ENCODE measurements at regions not wholly inside any gene's neighbourhood (a gene's known extent, or its start where the extent isn't known, plus 50 kb on each side); places are given as distances from the start of the nearest gene placed in this dataset.
A peak's percentile ranks its signal among the peaks of the same experiment; 100 is the strongest.

GRCh38 chr17:13442361-13442760, 159.4 kb downstream of the HS3ST3A1 start:
- TF ChIP-seq GATA3 (IDR thresholded peaks at IDR 0.05; ENCODE audit: low read depth, low read length) = no peak

GRCh38 chr17:13441873-13442272, 159.9 kb downstream of the HS3ST3A1 start:
- TF ChIP-seq GATA3 (IDR thresholded peaks at IDR 0.05; ENCODE audit: low read depth, low read length) = peak; percentile 60; the same call in 1 of the 2 replicates
- 0 out of 2 replicates have a peak, but pooled peaks have one; percentile 5 for TF ChIP-seq GATA2 (IDR thresholded peaks at IDR 0.05; ENCODE audit: low read depth, low read length)

GRCh38 chr17:13437966-13438779, 163.6 kb downstream of the HS3ST3A1 start:
- TF ChIP-seq GATA2 (IDR thresholded peaks at IDR 0.05; ENCODE audit: low read depth, low read length) (no peak), GATA3 (IDR thresholded peaks at IDR 0.05; ENCODE audit: low read depth, low read length) (no peak)

- no peak for TF ChIP-seq GATA3 (IDR thresholded peaks at IDR 0.05; ENCODE audit: low read depth, low read length)
- TF ChIP-seq GATA2 (IDR thresholded peaks at IDR 0.05; ENCODE audit: low read depth, low read length) = no peak
These were observed 166.5 kb downstream of the HS3ST3A1 start for GRCh38 chr17:13435230-13435629.

GRCh38 chr17:13429201-13429600, 172.5 kb downstream of the HS3ST3A1 start:
- TF ChIP-seq GATA3 (IDR thresholded peaks at IDR 0.05; ENCODE audit: low read depth, low read length) (peak; percentile 95), GATA2 (IDR thresholded peaks at IDR 0.05; ENCODE audit: low read depth, low read length) (peak; percentile 98)

- no peak for TF ChIP-seq GATA2 (IDR thresholded peaks at IDR 0.05; ENCODE audit: low read depth, low read length)
- no peak for TF ChIP-seq GATA3 (IDR thresholded peaks at IDR 0.05; ENCODE audit: low read depth, low read length)
These were observed 173.1 kb downstream of the HS3ST3A1 start for GRCh38 chr17:13428611-13429042.

- TF ChIP-seq GATA3 (IDR thresholded peaks at IDR 0.05; ENCODE audit: low read depth, low read length) (no peak), GATA2 (IDR thresholded peaks at IDR 0.05; ENCODE audit: low read depth, low read length) (no peak)
These were observed 174.7 kb downstream of the HS3ST3A1 start for GRCh38 chr17:13426991-13427390.

GRCh38 chr17:13425390-13425789, 176.3 kb downstream of the HS3ST3A1 start:
- TF ChIP-seq GATA3 (IDR thresholded peaks at IDR 0.05; ENCODE audit: low read depth, low read length) = no peak
- no peak for TF ChIP-seq GATA2 (IDR thresholded peaks at IDR 0.05; ENCODE audit: low read depth, low read length)

- TF ChIP-seq GATA2 (IDR thresholded peaks at IDR 0.05; ENCODE audit: low read depth, low read length) (no peak), GATA3 (IDR thresholded peaks at IDR 0.05; ENCODE audit: low read depth, low read length) (no peak)
These were observed 180.1 kb downstream of the HS3ST3A1 start for GRCh38 chr17:13421581-13422130.

- TF ChIP-seq GATA2 (IDR thresholded peaks at IDR 0.05; ENCODE audit: low read depth, low read length) (no peak), GATA3 (IDR thresholded peaks at IDR 0.05; ENCODE audit: low read depth, low read length) (no peak)
These were observed 180.9 kb downstream of the HS3ST3A1 start for GRCh38 chr17:13420878-13421277.

- no peak for TF ChIP-seq GATA3 (IDR thresholded peaks at IDR 0.05; ENCODE audit: low read depth, low read length)
- TF ChIP-seq GATA2 (IDR thresholded peaks at IDR 0.05; ENCODE audit: low read depth, low read length) = no peak
These were observed 181.3 kb downstream of the HS3ST3A1 start for GRCh38 chr17:13420418-13420826.

- no peak for TF ChIP-seq GATA3 (IDR thresholded peaks at IDR 0.05; ENCODE audit: low read depth, low read length)
These were observed 182.1 kb downstream of the HS3ST3A1 start for GRCh38 chr17:13419676-13420075.

GRCh38 chr17:13418891-13419290, 182.8 kb downstream of the HS3ST3A1 start:
- no peak for TF ChIP-seq GATA2 (IDR thresholded peaks at IDR 0.05; ENCODE audit: low read depth, low read length)
- no peak for TF ChIP-seq GATA3 (IDR thresholded peaks at IDR 0.05; ENCODE audit: low read depth, low read length)

GRCh38 chr17:13417381-13417950, 184.3 kb downstream of the HS3ST3A1 start:
- TF ChIP-seq GATA3 (IDR thresholded peaks at IDR 0.05; ENCODE audit: low read depth, low read length) = no peak
- no peak for TF ChIP-seq GATA2 (IDR thresholded peaks at IDR 0.05; ENCODE audit: low read depth, low read length)
